ENCODE measurements at regions not wholly inside any gene's neighbourhood (a gene's known extent, or its start where the extent isn't known, plus 50 kb on each side); places are given as distances from the start of the nearest gene placed in this dataset.

- DNase-seq (ENCODE audit: low read depth): no peak
Measured at GRCh38 chr1:30318864-30319718, 404.3 kb downstream of the MATN1 start.

- DNase-seq (ENCODE audit: low read depth): no peak
Measured at GRCh38 chr1:30318413-30318812, 405.0 kb downstream of the MATN1 start.

GRCh38 chr1:30317921-30318320 is 405.5 kb downstream of the MATN1 start:
- no peak for DNase-seq (ENCODE audit: low read depth)

DNA sequence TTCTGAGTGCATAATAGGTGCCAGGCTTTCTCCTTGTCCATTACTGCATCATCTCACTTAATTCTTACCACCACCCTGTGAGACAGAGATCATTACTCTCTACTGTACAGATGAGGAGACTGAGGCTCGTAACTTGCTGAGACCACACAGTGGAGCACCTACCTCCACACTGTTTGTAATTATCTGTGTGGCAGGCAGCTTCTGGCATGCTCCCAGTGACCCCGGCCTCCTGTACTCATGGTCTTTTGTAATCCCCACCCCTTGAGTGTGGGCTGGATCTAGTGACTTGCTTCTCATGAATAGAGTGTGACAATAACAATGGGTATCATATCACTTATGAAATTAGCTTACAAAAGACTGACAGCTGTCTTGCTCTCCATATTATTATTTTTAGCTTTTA is 407.3 kb downstream of the MATN1 start:
- no peak for DNase-seq (ENCODE audit: low read depth)

DNA sequence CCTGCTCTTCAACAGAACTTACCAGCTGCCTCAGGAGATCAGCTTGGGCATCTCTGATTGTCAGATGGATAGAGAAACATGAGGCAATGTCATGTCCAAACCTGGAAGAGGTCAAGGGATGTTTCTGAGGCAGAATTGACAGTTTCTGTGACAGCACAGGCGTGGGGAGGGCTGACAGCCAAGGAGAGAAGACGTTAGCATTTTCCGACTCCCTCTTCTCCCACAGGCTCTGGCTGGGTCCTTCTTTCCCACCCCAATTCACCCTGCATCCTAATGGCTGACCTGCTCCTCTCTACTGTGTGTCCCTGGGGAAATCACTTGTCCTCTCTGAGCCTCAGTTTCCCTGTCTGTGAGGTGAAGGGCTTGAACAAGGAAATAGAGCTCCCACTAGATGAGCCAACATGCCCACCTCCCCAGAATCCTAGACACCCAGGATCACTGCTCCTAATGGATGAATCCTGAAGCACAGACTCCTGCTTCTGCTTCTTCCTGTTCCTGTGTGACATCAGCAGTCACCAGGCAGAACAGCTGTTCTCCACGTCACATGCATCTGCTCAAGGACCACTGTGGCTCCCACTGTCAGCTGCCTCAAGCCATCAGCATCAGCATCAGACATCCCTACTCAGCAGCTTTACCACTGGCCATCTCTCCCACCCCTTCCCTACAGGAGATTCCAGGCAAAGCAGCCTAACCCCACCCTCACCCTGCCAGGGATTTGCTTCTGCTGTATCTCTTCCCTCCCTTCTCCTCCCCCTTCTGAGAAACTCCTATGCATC is 408.0 kb downstream of the MATN1 start:
- no peak for DNase-seq (ENCODE audit: low read depth)

- DNase-seq (ENCODE audit: low read depth): no peak
Measured at GRCh38 chr1:30314591-30314990, 408.8 kb downstream of the MATN1 start.

DNA sequence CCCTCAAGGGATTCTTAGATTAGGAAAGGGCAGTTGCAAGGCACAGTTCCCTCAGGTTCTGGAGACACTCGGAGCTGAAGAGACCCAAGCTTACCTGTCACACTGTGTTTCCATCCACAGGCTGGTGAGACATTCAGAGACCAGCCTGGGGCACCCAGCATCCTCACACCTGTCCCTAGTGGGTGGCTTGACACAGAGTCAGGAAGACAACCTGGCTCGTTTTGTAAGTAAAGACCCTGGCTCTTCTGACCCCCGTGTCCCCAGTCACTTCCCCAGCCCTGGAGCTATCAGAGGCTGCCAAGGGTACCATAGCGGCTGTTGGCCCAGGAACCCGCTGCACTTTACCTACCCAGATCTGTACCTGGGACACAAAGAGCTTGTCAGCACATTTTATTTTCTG is 409.8 kb downstream of the MATN1 start:
- no peak for DNase-seq (ENCODE audit: low read depth)

- no peak for DNase-seq (ENCODE audit: low read depth)
Measured at GRCh38 chr1:30313176-30313575, 410.2 kb downstream of the MATN1 start.

- DNase-seq (ENCODE audit: low read depth): no peak
Measured at GRCh38 chr1:30312226-30312625, 411.2 kb downstream of the MATN1 start.

GRCh38 chr1:30311749-30312148 is 411.6 kb downstream of the MATN1 start:
- no peak for DNase-seq (ENCODE audit: low read depth)

DNA sequence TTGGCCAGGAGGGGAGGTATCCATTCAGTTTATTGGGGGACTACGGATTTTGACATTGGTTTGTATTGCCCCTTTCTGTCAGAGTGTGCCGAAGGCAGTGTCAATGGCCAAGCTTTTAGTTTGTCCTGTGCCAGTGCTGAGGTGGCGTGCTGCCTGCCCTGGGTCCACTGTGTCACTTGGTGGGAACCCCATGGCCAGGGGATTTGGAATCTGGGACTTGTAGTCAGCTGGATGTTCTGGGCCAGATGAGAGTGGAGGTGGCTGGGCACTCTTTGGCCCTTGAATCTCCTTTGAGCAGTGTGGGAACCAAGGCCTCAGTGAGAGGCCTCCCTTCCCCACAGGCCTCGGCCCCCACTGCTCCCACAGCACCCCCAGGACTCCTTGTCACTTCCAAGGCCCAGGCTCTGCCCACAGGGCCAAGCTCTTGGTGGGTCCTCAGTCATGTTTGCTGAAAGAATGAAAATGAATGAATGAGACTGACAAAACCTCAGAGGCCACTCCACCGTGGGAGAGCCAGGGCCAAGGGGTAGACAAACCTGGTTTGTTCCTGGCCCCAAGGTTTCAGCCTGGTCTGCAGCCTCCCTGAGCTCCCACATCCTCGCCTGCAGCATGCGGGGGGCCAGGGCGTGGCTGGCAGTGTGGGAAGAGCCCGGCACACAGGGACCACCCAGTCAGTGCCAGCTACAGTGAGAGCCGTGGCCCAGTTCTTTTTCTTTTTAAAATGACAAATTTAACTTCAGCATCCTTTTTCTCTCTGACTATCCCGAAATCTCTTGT is 412.2 kb downstream of the MATN1 start:
- no peak for DNase-seq (ENCODE audit: low read depth)

GRCh38 chr1:30307182-30307581 is 416.2 kb downstream of the MATN1 start:
- DNase-seq (ENCODE audit: low read depth): no peak

GRCh38 chr1:30305519-30305918 is 417.9 kb downstream of the MATN1 start:
- DNase-seq (ENCODE audit: low read depth): no peak

DNA sequence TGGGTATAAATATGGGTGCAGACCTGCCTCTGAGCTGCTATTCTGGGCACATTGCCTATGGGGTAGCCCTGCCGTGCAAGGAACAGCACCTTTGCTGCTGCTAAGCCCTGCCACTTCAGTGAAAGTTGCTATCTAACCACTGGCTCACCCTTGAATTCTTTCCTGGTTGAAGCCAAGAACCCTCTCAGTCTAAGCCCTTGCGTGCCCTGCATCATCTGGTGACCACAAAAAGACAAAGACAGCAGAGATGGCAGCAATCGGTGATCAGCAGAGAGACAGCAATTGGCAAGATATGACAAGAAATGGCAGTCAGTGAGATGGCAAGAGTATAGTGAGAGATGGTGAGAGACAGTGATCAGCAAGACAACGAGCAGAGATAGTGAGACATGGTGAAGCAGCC is 418.3 kb downstream of the MATN1 start:
- no peak for DNase-seq (ENCODE audit: low read depth)

DNA sequence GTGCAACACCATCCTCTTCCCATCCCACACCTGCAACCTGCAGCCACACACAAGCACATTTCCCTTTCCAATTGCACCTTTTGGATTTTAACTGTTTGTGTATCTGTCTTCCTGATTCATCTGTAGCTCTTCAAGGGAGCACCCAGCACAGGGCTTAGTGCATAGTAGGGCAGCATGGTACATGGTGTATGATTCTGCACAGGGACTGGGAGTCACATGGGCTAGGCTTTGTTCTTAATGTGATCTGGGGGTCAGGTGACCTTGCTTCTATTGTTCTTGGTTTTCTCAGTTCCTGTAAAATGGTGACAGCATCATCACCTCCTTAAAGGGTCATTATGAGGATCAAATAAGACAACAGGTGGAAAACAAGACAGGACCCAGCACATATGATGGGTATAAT is 419.3 kb downstream of the MATN1 start:
- DNase-seq (ENCODE audit: low read depth): no peak

- no peak for DNase-seq (ENCODE audit: low read depth)
Measured at GRCh38 chr1:30303387-30303786, 420.0 kb downstream of the MATN1 start.

- no peak for DNase-seq (ENCODE audit: low read depth)
Measured at GRCh38 chr1:30302858-30303257, 420.5 kb downstream of the MATN1 start.

GRCh38 chr1:30300669-30301068 is 422.7 kb downstream of the MATN1 start:
- no peak for DNase-seq (ENCODE audit: low read depth)

GRCh38 chr1:30299393-30299792 is 424.0 kb downstream of the MATN1 start:
- DNase-seq (ENCODE audit: low read depth): no peak

GRCh38 chr1:30295674-30296073 is 427.7 kb downstream of the MATN1 start:
- DNase-seq (ENCODE audit: low read depth): no peak

DNA sequence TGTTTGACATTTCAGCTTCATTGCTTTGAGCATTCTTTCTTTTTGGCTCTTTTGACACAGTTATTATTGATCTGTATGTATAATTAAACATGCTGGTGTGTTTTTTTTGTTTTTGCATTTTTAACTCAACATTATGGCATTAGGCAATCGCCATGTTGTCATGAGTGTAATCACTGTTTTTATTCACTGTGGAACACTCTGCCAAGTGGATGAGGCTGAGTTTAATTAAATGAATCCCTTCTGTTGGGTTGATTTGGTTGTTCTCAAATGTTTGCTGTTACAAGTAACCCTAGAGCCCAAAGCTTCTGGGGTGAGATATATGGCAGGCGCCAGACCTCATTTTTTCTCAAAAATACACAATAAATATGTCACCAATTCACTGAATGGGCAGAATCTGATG is 428.1 kb downstream of the MATN1 start:
- DNase-seq (ENCODE audit: low read depth): no peak

DNA sequence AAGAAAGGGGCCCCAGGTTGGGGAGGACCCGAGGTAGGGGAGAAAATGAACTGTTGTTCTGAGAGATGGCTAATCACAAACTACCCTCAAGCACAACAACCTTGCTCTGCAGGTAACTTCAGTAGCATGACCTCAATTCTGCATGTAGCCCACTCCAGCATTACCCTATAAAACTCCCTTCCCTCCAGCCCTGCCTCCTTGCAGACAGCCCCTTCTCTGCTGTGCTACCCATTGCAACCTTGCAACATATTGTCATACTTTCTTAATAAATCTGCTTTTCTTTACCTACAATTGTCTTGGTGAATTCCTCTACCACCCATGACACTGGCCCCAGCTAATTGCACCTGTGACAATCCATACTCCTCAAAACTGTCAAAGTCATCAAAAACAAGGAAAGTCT is 428.9 kb downstream of the MATN1 start:
- DNase-seq (ENCODE audit: low read depth): no peak

DNA sequence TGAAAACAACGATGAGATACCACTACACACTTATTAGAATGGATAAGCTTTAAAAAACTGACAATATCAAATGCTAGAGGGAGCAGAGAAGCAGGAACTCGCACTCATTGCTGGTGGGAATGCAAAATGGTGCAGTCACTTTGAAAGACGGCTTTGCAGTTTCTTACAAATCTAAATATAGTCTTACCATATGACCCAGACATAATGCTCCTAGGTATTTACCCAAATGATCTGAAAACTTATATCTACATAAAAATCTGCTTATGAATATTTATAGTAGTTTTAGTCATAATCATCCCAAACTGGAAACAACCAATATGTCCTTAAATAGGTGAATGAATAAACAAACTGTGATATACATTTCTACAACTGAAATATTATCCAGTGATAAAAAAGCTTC is 430.9 kb downstream of the MATN1 start:
- DNase-seq (ENCODE audit: low read depth): no peak
